HEK293 (cell line): ENCODE measurements at regions not wholly inside any gene's neighbourhood (a gene's known extent, or its start where the extent isn't known, plus 50 kb on each side); places are given as distances from the start of the nearest gene placed in this dataset.

Experiments
- ZNF555 ChIP-seq: fragments of 450-650 bp; formaldehyde crosslinking; conservative IDR thresholded peaks from 2 replicates; pipeline ENCODE4 v1.5.1; 2017; ENCODE audit warnings: missing biosample characterization, mild to moderate bottlenecking, missing genetic modification characterization, inconsistent platforms
- TF ChIP-seq, protein P1 (sequence below): fragments of 450-650 bp; formaldehyde crosslinking; IDR thresholded peaks from 2 replicates; pipeline ENCODE4 v1.5.1; 2016; ENCODE audit warnings: missing biosample characterization, missing genetic modification characterization

DNA sequence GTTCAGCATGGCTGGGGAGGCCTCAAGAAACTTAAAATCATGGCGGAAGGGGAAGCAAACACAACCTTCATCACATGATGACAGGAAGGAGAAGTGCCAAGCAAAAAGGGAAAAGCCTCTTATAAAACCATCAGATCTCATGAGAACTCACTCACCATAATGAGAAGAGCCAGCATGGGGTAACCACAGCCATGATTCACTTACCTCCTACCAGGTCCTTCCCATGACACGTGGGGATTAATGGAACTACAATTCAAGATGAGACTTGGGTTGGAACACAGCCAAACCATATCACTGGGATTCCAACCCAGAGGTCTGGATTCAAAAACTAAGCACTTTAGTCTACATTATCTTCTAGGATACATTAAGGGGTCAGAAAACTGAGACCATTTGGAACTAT lies 609.6 kb upstream of the SPANXN1 start:
- TF ChIP-seq, protein P1, sequence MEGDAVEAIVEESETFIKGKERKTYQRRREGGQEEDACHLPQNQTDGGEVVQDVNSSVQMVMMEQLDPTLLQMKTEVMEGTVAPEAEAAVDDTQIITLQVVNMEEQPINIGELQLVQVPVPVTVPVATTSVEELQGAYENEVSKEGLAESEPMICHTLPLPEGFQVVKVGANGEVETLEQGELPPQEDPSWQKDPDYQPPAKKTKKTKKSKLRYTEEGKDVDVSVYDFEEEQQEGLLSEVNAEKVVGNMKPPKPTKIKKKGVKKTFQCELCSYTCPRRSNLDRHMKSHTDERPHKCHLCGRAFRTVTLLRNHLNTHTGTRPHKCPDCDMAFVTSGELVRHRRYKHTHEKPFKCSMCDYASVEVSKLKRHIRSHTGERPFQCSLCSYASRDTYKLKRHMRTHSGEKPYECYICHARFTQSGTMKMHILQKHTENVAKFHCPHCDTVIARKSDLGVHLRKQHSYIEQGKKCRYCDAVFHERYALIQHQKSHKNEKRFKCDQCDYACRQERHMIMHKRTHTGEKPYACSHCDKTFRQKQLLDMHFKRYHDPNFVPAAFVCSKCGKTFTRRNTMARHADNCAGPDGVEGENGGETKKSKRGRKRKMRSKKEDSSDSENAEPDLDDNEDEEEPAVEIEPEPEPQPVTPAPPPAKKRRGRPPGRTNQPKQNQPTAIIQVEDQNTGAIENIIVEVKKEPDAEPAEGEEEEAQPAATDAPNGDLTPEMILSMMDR (tag by site-specific recombination), result no peak
- no peak for TF ChIP-seq ZNF555 (tag by site-specific recombination)
